ENCODE measurements at regions not wholly inside any gene's neighbourhood (a gene's known extent, or its start where the extent isn't known, plus 50 kb on each side); places are given as distances from the start of the nearest gene placed in this dataset.

GRCh38 chr5:159630545-159630944 lies 285.7 kb upstream of the ADRA1B start:
- TF ChIP-seq CTCF (IDR thresholded peaks at IDR 0.05) (no peak), POLR2A (IDR thresholded peaks at IDR 0.05) (no peak), EP300 (IDR thresholded peaks at IDR 0.05) (no peak), POLR2AphosphoS5 (IDR thresholded peaks at IDR 0.05) (no peak)

Measured in gastroesophageal sphincter (tissue), 3 donors.